Nephron (organoid): ENCODE measurements at regions not wholly inside any gene's neighbourhood (a gene's known extent, or its start where the extent isn't known, plus 50 kb on each side); places are given as distances from the start of the nearest gene placed in this dataset.
A peak's percentile ranks its signal among the peaks of the same experiment; 100 is the strongest.

ENCODE experiments used
- H3K27ac Mint-ChIP-seq, 3 experiments: 2 replicates each; pipeline ENCODE4 v1.8.0; 2020; ENCODE audit warnings: mixed read lengths in 3 of 3, mild to moderate bottlenecking in 2 of 3, moderate library complexity in 1 of 3
- H3K27me3 Mint-ChIP-seq: 2 replicates; pipeline ENCODE4 v1.8.0; 2021; ENCODE audit warnings: low read depth, mild to moderate bottlenecking, moderate library complexity, mixed read lengths
- H3K36me3 Mint-ChIP-seq: 2 replicates; pipeline ENCODE4 v1.8.0; 2020; ENCODE audit warnings: low read depth, mixed read lengths
- H3K4me1 Mint-ChIP-seq: 2 replicates; pipeline ENCODE4 v1.8.0; 2020; ENCODE audit warnings: mixed read lengths
- H3K4me3 Mint-ChIP-seq, 3 experiments: 2 replicates each; pipeline ENCODE4 v1.8.0; 2020; ENCODE audit warnings: mild to moderate bottlenecking in 3 of 3, mixed read lengths in 3 of 3, moderate library complexity in 2 of 3
- H3K9me3 Mint-ChIP-seq: 2 replicates; pipeline ENCODE4 v1.8.0; 2020; ENCODE audit warnings: mixed read lengths
- CTCF ChIP-seq, 3 experiments: fragments of 200-600 bp; sonication (generic); IDR thresholded peaks; one replicate each; pipeline ENCODE4 v1.5.0; 2021; ENCODE audit warnings: antibody characterized with exemption in 3 of 3; ENCODE audit not compliant: unreplicated experiment in 3 of 3

GRCh38 chr18:8962192-8962779, 140.2 kb upstream of the NDUFV2 start:
- peaks cover 5% of the 10 kb centered on the region for H3K27me3 Mint-ChIP-seq
- TF ChIP-seq CTCF (IDR thresholded peaks at IDR 0.05; ENCODE audit: unreplicated experiment in 3 of 3), result no peak

GRCh38 chr18:8962855-8963635, 139.5 kb upstream of the NDUFV2 start:
- Mint-ChIP-seq H3K9me3 (no peaks in the 10 kb centered on the region), H3K4me3 (no peak overlapping the region), H3K36me3 (no peaks in the 10 kb centered on the region), H3K27me3 (peaks cover 5% of the 10 kb centered on the region), H3K4me1 (peaks cover 8% of the 10 kb centered on the region), H3K27ac (peak overlapping the region in 1 of 3 experiments; percentile 21)
- no peak for TF ChIP-seq CTCF (IDR thresholded peaks at IDR 0.05; ENCODE audit: unreplicated experiment in 3 of 3)

More at GRCh38 chr18:8962192-8962779, 140.2 kb upstream of the NDUFV2 start:
- Mint-ChIP-seq H3K4me3 (no peak overlapping the region), H3K27ac (no peak overlapping the region), H3K36me3 (no peaks in the 10 kb centered on the region), H3K4me1 (peaks cover 8% of the 10 kb centered on the region), H3K9me3 (no peaks in the 10 kb centered on the region)

GRCh38 chr18:8963876-8964275, 138.6 kb upstream of the NDUFV2 start:
- Mint-ChIP-seq H3K27me3 (peaks cover 5% of the 10 kb centered on the region), H3K9me3 (no peaks in the 10 kb centered on the region), H3K4me3 (no peak overlapping the region), H3K27ac (no peak overlapping the region), H3K4me1 (peaks cover 8% of the 10 kb centered on the region), H3K36me3 (no peaks in the 10 kb centered on the region)
- no peak for TF ChIP-seq CTCF (IDR thresholded peaks at IDR 0.05; ENCODE audit: unreplicated experiment in 3 of 3)

- peaks cover 8% of the 10 kb centered on the region for H3K4me1 Mint-ChIP-seq
- H3K27ac Mint-ChIP-seq, result no peak overlapping the region
- H3K36me3 Mint-ChIP-seq, result no peaks in the 10 kb centered on the region
- no peaks in the 10 kb centered on the region for H3K9me3 Mint-ChIP-seq
- TF ChIP-seq CTCF (IDR thresholded peaks at IDR 0.05; ENCODE audit: unreplicated experiment in 3 of 3), result no peak
- H3K27me3 Mint-ChIP-seq, result peaks cover 9% of the 10 kb centered on the region
- no peak overlapping the region for H3K4me3 Mint-ChIP-seq
Observed at GRCh38 chr18:8965398-8965797, 137.1 kb upstream of the NDUFV2 start.

GRCh38 chr18:8966821-8967220, 135.7 kb upstream of the NDUFV2 start:
- Mint-ChIP-seq H3K4me3 (no peak overlapping the region), H3K4me1 (no peaks in the 10 kb centered on the region), H3K27ac (no peak overlapping the region), H3K27me3 (peaks cover 9% of the 10 kb centered on the region), H3K9me3 (no peaks in the 10 kb centered on the region), H3K36me3 (no peaks in the 10 kb centered on the region)
- TF ChIP-seq CTCF (IDR thresholded peaks at IDR 0.05; ENCODE audit: unreplicated experiment in 3 of 3), result no peak

GRCh38 chr18:8967573-8967972, 134.9 kb upstream of the NDUFV2 start:
- Mint-ChIP-seq H3K36me3 (no peaks in the 10 kb centered on the region), H3K27me3 (peaks cover 12% of the 10 kb centered on the region), H3K27ac (no peak overlapping the region), H3K4me1 (no peaks in the 10 kb centered on the region), H3K4me3 (no peak overlapping the region), H3K9me3 (no peaks in the 10 kb centered on the region)
- TF ChIP-seq CTCF (IDR thresholded peaks at IDR 0.05; ENCODE audit: unreplicated experiment in 3 of 3), result no peak
